DMS153 (cell line): ENCODE measurements at regions not wholly inside any gene's neighbourhood (a gene's known extent, or its start where the extent isn't known, plus 50 kb on each side); places are given as distances from the start of the nearest gene placed in this dataset.
A peak's percentile ranks its signal among the peaks of the same experiment; 100 is the strongest.

Source experiments
- DNase-seq: peaks from one replicate; lab custom pipeline; 2025; lab: John Stamatoyannopoulos, UW

GRCh38 chr9:89768650-89769071 lies 163.8 kb downstream of the GADD45G start:
- no peak for DNase-seq

- peak; percentile 57 for DNase-seq
Observed at GRCh38 chr9:89770531-89771174, 165.8 kb downstream of the GADD45G start.

GRCh38 chr9:89771205-89771604 lies 166.4 kb downstream of the GADD45G start:
- no peak for DNase-seq

- no peak for DNase-seq
Observed at GRCh38 chr9:89773170-89773569, 168.4 kb downstream of the GADD45G start.

- DNase-seq: no peak
Observed at GRCh38 chr9:89774858-89775370, 170.1 kb downstream of the GADD45G start.

GRCh38 chr9:89775641-89776040 lies 170.8 kb downstream of the GADD45G start:
- no peak for DNase-seq

GRCh38 chr9:89776795-89777525 lies 172.1 kb downstream of the GADD45G start:
- no peak for DNase-seq

GRCh38 chr9:89777544-89777943 lies 172.7 kb downstream of the GADD45G start:
- DNase-seq: no peak

GRCh38 chr9:89778100-89779090 lies 173.6 kb downstream of the GADD45G start:
- no peak for DNase-seq

- no peak for DNase-seq
Observed at GRCh38 chr9:89779405-89780203, 174.8 kb downstream of the GADD45G start.

- no peak for DNase-seq
Observed at GRCh38 chr9:89780959-89781358, 176.1 kb downstream of the GADD45G start.

GRCh38 chr9:89781838-89782540 lies 177.2 kb downstream of the GADD45G start:
- no peak for DNase-seq

- peak; percentile 44 for DNase-seq
Observed at GRCh38 chr9:89786655-89787054, 181.8 kb downstream of the GADD45G start.

- DNase-seq: no peak
Observed at GRCh38 chr9:89787595-89787994, 182.8 kb downstream of the GADD45G start.

GRCh38 chr9:89788434-89788833 lies 183.6 kb downstream of the GADD45G start:
- DNase-seq: no peak

GRCh38 chr9:89789922-89790510 lies 185.2 kb downstream of the GADD45G start:
- DNase-seq: no peak

- DNase-seq: no peak
Observed at GRCh38 chr9:89790542-89791109, 185.8 kb downstream of the GADD45G start.

- DNase-seq: peak; percentile 16
Observed at GRCh38 chr9:89791754-89792153, 186.9 kb downstream of the GADD45G start.

- DNase-seq: no peak
Observed at GRCh38 chr9:89792189-89793123, 187.6 kb downstream of the GADD45G start.
